KG1 (cell line): ENCODE measurements at regions not wholly inside any gene's neighbourhood (a gene's known extent, or its start where the extent isn't known, plus 50 kb on each side); places are given as distances from the start of the nearest gene placed in this dataset.
A peak's percentile ranks its signal among the peaks of the same experiment; 100 is the strongest.
"Not testable (repeated sequence)": the region's sequence is repeated elsewhere in the genome, so short reads cannot be mapped to it uniquely, and the experiment has no call there.

Experiments used
- DNase-seq: peaks from one replicate; lab custom pipeline; 2025; lab: John Stamatoyannopoulos, UW

GRCh38 chr14:30159374-30159773 is 231.7 kb upstream of the PRKD1 start:
- no peak for DNase-seq

GRCh38 chr14:30160608-30161007 is 233.0 kb upstream of the PRKD1 start:
- DNase-seq, result no peak

GRCh38 chr14:30162066-30162465 is 234.4 kb upstream of the PRKD1 start:
- no peak for DNase-seq

DNA sequence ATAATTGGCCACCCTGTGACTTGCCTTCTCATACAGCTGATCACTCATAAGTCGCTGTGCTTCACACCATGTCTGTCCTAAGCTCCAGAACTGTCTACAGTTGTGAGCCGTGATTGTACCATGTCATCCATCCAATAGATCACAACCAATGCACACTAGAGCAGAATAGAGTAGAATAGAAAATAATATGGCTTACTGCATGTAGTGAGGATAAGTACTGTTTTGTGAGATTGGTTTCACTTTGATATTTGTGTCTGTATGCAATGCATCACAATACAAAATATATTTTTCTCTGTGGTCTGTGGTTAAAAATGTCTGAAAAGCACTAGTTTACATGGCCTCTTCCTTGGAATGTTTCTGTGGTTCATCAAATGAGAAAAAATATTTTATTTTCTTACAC is 237.6 kb upstream of the PRKD1 start:
- no peak for DNase-seq

- no peak for DNase-seq
Observed at GRCh38 chr14:30177781-30178180, 250.1 kb upstream of the PRKD1 start.

DNA sequence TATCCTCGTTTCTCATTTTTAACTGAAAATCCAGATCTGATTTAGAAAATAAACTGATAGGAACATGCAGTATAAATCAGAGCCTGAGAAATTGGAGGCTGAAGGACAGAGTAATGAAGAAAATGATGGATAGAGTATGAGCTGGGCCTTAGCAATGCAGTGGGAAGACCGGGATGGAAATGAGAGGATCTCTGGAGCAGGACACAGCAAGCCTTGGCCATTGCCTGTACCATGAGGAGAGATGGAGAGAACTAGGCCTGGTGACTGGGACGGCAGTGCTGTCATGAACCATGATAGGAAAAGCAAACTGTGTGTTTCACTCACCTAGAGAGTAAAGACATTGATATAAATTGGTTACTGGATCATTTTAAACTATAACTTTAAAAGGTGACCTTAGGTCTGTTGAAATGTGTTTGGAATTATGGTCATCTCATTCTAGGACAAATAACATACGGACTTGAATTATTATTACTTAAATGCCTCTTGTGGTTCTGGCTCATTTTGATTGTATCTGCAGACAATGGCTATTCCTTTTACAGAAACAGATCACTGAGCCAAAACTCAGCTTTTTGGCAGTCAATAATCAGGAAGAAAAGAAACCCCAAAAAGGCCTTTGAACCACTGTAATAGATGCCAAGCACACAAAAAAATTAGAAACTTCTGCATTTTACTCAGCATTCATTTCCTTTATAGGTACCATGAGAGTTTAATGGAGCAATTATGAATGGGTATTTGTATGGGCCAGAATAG is 251.9 kb upstream of the PRKD1 start:
- DNase-seq, result no peak

- no peak for DNase-seq
Observed at GRCh38 chr14:30180219-30180618, 252.6 kb upstream of the PRKD1 start.

DNA sequence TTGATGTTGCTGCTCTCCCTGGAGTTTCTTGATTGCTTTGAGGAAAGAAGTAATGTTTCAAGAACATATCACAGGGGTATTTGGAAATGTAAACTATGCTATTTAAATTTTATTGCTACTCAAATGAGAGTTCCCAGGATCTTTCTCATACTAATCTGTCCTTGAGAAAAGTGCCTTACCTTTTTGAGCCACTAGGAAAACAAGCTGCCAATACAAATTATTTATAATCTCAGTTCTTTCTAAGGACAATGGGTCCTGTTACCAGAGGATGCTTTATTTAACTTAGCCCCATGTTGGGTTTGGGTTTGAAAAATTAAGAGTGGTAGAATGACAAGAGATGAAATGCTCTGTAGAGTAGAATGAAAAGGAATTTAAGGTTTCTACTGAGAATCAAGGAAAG is 258.2 kb upstream of the PRKD1 start:
- no peak for DNase-seq

DNA sequence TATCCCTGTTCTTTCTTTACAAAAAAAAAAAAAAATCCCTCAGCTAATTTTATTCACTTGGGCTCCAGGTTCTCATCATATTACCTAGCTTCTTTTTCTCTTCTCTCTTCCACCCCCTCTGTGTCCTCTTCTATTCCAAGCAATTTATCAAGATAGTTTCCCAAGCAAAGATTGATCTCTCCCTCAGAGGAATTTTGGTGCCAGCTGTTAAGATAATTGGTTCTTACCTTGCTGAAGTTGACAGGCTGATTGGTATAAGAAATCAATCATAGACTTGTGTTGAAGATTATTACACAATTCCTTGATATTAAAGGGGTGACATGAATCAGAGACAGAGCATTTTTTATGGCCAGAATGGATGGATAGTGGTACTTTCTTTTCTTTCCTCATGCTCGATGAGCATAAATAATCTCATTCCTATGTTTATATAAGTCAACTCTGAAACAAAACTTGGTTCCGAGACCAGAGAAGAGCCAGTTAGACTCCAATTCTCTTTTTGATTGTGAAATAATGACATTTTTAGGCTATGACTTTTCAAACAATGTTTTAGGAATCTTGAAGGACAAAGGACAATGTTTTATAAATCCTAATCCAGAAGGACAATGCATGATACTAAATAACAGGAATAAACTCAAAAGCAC is 264.1 kb upstream of the PRKD1 start:
- DNase-seq, result no peak

DNA sequence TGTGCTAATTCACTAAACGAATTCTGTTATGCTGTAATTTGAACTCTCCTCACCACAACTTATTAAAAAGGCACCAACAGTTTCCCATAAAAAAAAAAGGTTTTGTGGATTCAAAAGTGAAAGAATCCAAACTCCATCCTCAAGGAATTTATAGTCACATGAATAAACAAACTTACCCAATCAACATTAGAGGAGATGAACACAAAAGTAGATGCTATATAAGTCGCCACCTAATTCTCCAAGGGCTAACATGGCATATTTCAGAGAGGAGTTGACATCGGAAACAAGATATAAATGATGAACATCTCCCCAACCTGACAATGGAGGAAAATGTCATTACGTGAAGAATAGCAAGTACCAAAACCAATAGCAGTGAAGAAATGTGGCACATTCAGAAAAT is 265.5 kb upstream of the PRKD1 start:
- no peak for DNase-seq

GRCh38 chr14:30193845-30194501 is 266.3 kb upstream of the PRKD1 start:
- DNase-seq, result no peak

DNA sequence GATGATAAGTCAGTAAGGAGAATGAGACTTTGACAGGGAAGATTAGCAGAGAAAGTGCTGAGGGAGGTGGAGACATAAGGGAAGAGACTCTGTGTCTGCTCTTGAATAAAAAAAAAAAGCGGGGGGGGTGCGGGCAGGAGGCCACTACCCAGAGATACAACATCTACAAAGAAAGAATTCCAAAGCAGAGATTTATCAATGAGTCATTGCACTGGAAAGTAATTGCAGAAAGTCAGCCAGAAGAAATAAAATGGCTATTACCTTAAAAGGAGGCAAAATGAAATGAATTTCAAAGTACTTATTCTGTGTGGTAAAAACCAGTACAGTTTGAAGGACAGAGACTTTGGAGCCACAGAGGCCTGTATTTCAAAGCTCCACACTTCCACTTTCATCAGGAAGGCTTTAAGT is 267.1 kb upstream of the PRKD1 start:
- no peak for DNase-seq

- no peak for DNase-seq
Observed at GRCh38 chr14:30195941-30196340, 268.3 kb upstream of the PRKD1 start.

GRCh38 chr14:30196861-30197260 is 269.2 kb upstream of the PRKD1 start:
- no peak for DNase-seq

DNA sequence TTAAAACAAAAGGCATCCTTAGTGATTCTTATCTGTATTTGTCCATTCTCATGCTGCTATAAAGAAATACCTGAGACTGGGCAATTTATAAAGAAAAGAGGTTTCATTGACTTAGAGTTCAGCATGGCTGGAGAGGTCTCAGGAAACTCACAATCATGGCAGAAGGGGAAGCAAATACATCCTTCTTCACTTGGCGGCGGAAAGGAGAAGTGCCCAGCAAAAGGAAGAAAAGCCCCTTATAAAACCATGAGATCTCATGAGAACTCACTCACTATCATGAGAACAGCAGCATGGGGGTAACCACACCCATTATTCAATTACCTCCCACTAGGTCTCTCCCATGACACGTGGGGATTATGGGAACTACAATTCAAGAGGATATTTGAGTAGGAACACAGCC is 271.1 kb upstream of the PRKD1 start:
- not testable (repeated sequence) for DNase-seq

- no peak for DNase-seq
Observed at GRCh38 chr14:30204431-30204980, 276.9 kb upstream of the PRKD1 start.

DNA sequence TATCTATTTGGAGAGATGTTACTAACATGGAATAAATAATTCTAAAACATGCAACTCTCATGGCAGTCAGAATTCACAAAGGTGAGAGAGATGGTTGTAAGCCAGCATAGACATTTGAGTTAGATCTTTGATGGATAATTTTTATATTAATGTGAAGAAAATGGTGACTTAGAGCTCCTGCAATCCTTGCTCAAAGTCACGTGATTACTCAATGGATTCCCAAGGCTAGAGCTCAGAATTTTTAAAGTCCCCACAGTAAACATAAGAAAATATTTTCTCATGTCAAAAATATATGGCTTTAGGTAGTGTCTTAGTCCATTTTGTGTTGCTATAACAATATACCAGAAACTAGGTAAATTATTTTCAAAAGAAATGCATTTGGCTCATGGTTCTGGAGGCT is 281.5 kb upstream of the PRKD1 start:
- DNase-seq, result no peak

- DNase-seq, result no peak
Observed at GRCh38 chr14:30210630-30211029, 283.0 kb upstream of the PRKD1 start.

DNA sequence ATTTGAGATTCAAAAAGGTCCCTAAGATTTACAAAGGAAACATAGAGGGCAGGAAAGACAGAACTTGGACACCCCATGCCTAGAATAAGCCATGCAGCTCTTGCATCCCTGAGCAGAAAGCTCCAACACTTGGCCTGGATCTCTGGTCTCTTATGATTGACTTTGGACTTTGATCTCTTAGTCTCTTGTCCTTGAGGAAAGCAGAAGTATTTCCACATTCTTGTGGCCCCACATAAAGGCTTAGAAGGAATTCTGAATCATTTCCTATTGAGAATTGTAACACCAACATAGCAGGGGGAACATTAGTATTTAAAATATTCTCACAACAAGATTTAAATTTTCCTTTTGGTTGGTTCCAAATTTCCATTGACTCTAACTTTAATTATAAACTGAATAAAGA is 283.7 kb upstream of the PRKD1 start:
- no peak for DNase-seq

- DNase-seq, result no peak
Observed at GRCh38 chr14:30214014-30214413, 286.4 kb upstream of the PRKD1 start.

- peak; percentile 14 for DNase-seq
Observed at GRCh38 chr14:30214461-30215090, 286.9 kb upstream of the PRKD1 start.

- no peak for DNase-seq
Observed at GRCh38 chr14:30218907-30219306, 291.3 kb upstream of the PRKD1 start.

DNA sequence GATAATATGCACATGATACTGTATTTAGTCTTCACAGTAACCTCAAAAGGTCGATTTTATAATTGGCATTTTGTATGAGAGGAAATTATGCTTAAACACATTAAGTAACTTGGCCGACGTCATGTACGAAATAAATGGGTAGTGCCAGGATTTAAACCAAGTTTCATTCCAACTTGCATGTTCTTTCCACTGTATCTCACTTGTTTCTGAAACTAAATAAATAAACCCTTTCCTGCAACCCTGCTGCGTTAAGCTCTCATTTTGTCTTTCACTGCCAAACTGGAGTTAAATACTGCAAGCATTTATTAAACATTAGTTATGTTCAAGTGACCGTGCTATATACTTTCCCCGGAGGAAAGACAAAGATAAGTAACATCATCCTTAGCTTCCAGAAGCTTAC is 293.9 kb upstream of the PRKD1 start:
- DNase-seq, result no peak
